ENCODE measurements at regions not wholly inside any gene's neighbourhood (a gene's known extent, or its start where the extent isn't known, plus 50 kb on each side); places are given as distances from the start of the nearest gene placed in this dataset.

GRCh38 chr5:27103486-27103885 lies 65.1 kb upstream of the CDH9 start:
- TF ChIP-seq, protein P1, sequence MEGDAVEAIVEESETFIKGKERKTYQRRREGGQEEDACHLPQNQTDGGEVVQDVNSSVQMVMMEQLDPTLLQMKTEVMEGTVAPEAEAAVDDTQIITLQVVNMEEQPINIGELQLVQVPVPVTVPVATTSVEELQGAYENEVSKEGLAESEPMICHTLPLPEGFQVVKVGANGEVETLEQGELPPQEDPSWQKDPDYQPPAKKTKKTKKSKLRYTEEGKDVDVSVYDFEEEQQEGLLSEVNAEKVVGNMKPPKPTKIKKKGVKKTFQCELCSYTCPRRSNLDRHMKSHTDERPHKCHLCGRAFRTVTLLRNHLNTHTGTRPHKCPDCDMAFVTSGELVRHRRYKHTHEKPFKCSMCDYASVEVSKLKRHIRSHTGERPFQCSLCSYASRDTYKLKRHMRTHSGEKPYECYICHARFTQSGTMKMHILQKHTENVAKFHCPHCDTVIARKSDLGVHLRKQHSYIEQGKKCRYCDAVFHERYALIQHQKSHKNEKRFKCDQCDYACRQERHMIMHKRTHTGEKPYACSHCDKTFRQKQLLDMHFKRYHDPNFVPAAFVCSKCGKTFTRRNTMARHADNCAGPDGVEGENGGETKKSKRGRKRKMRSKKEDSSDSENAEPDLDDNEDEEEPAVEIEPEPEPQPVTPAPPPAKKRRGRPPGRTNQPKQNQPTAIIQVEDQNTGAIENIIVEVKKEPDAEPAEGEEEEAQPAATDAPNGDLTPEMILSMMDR (conservative IDR thresholded peaks at IDR 0.05 in 1 of 2, IDR thresholded peaks at IDR 0.05 in 1 of 2; ENCODE audit: low read depth in 1 of 2, low read length in 2 of 2): no peak
- no peak for TF ChIP-seq EZH2 (IDR thresholded peaks at IDR 0.05; ENCODE audit: low read length, missing control alignments)

All from fibroblast of lung (primary cell).